ENCODE measurements at regions not wholly inside any gene's neighbourhood (a gene's known extent, or its start where the extent isn't known, plus 50 kb on each side); places are given as distances from the start of the nearest gene placed in this dataset.

GRCh38 chr5:44911501-44911900 lies 102.8 kb downstream of the MRPS30 start:
- no peak overlapping the region for H2AFZ ChIP-seq (ENCODE audit: control insufficient read depth, low read length)
- no peaks in the 10 kb centered on the region for H3K4me1 ChIP-seq (ENCODE audit: control insufficient read depth, extremely low read depth, insufficient read depth, low read length)
- H4K20me1 ChIP-seq (ENCODE audit: control insufficient read depth, extremely low read depth, insufficient read depth, low read length): no peaks in the 10 kb centered on the region
- TF ChIP-seq CTCF (optimal IDR thresholded peaks at IDR 0.05 in 1 of 3, IDR thresholded peaks at IDR 0.05 in 1 of 3, conservative IDR thresholded peaks at IDR 0.05 in 1 of 3; ENCODE audit: extremely low read depth in 1 of 3, insufficient read depth in 2 of 3, low read length in 3 of 3): no peak
- no peak for TF ChIP-seq EZH2 (IDR thresholded peaks at IDR 0.05; ENCODE audit: low read length)
- FAIRE-seq (no peak), DNase-seq (ENCODE audit: low read depth, low spot score) (no peak)
- no peaks in the 10 kb centered on the region for H3K27me3 ChIP-seq (ENCODE audit: control insufficient read depth, extremely low read depth, insufficient read depth, low read length)
- H3K36me3 ChIP-seq (ENCODE audit: control insufficient read depth in 2 of 2, extremely low read depth in 1 of 2, insufficient read depth in 2 of 2, low read length in 2 of 2): no peaks in the 10 kb centered on the region
- H3K9me1 ChIP-seq (ENCODE audit: control insufficient read depth, extremely low read depth, insufficient read depth, low read length): no peaks in the 10 kb centered on the region
- no peaks in the 10 kb centered on the region for H3K79me2 ChIP-seq (ENCODE audit: control insufficient read depth, insufficient read depth, low read length)
- no peaks in the 10 kb centered on the region for H3K9me3 ChIP-seq (ENCODE audit: control insufficient read depth, low read depth, low read length)
- no peak overlapping the region for H3K4me3 ChIP-seq (ENCODE audit: control insufficient read depth in 2 of 3, extremely low read depth in 1 of 3, insufficient read depth in 2 of 3, low read depth in 1 of 3, low read length in 3 of 3)
- dilution Hi-C loops (cut with MboI; ENCODE audit: extremely low pct_ligation_motif_present, low sequenced_read_pairs): no loop called here
- H3K4me2 ChIP-seq (ENCODE audit: control insufficient read depth, extremely low read depth, insufficient read depth, low read depth, low read length): no peak overlapping the region
- H3K9ac ChIP-seq (ENCODE audit: control insufficient read depth, extremely low read depth, insufficient read depth, low read length): no peak overlapping the region
- H3K27ac ChIP-seq (ENCODE audit: control insufficient read depth, insufficient read depth, low read length): no peak overlapping the region

- Histone ChIP-seq H3K27me3 (ENCODE audit: control insufficient read depth, extremely low read depth, insufficient read depth, low read length) (no peaks in the 10 kb centered on the region), H3K27ac (ENCODE audit: control insufficient read depth, insufficient read depth, low read length) (no peak overlapping the region), H4K20me1 (ENCODE audit: control insufficient read depth, extremely low read depth, insufficient read depth, low read length) (no peaks in the 10 kb centered on the region), H3K79me2 (ENCODE audit: control insufficient read depth, insufficient read depth, low read length) (no peaks in the 10 kb centered on the region), H3K4me2 (ENCODE audit: control insufficient read depth, extremely low read depth, insufficient read depth, low read depth, low read length) (no peak overlapping the region), H3K9ac (ENCODE audit: control insufficient read depth, extremely low read depth, insufficient read depth, low read length) (no peak overlapping the region), H3K9me3 (ENCODE audit: control insufficient read depth, low read depth, low read length) (no peaks in the 10 kb centered on the region), H3K4me1 (ENCODE audit: control insufficient read depth, extremely low read depth, insufficient read depth, low read length) (no peaks in the 10 kb centered on the region), H2AFZ (ENCODE audit: control insufficient read depth, low read length) (no peak overlapping the region), H3K4me3 (ENCODE audit: control insufficient read depth in 2 of 3, extremely low read depth in 1 of 3, insufficient read depth in 2 of 3, low read depth in 1 of 3, low read length in 3 of 3) (no peak overlapping the region), H3K9me1 (ENCODE audit: control insufficient read depth, extremely low read depth, insufficient read depth, low read length) (no peaks in the 10 kb centered on the region), H3K36me3 (ENCODE audit: control insufficient read depth in 2 of 2, extremely low read depth in 1 of 2, insufficient read depth in 2 of 2, low read length in 2 of 2) (no peaks in the 10 kb centered on the region)
- TF ChIP-seq EZH2 (IDR thresholded peaks at IDR 0.05; ENCODE audit: low read length) (no peak), CTCF (optimal IDR thresholded peaks at IDR 0.05 in 1 of 3, IDR thresholded peaks at IDR 0.05 in 1 of 3, conservative IDR thresholded peaks at IDR 0.05 in 1 of 3; ENCODE audit: extremely low read depth in 1 of 3, insufficient read depth in 2 of 3, low read length in 3 of 3) (no peak)
- dilution Hi-C loops (cut with MboI; ENCODE audit: extremely low pct_ligation_motif_present, low sequenced_read_pairs): no loop called here
- DNase-seq (ENCODE audit: low read depth, low spot score): no peak
- FAIRE-seq: no peak
Measured at GRCh38 chr5:44914221-44914620, 105.5 kb downstream of the MRPS30 start.
